GM21381 (cell line): ENCODE measurements at regions not wholly inside any gene's neighbourhood (a gene's known extent, or its start where the extent isn't known, plus 50 kb on each side); places are given as distances from the start of the nearest gene placed in this dataset.
"Not testable (repeated sequence)": the region's sequence is repeated elsewhere in the genome, so short reads cannot be mapped to it uniquely, and the experiment has no call there.

Experiments
- ATAC-seq: cut with Tn5 transposase; IDR thresholded peaks from one replicate; pipeline ENCODE4 v1.9.1; 2021; ENCODE audit warnings: mild to moderate bottlenecking, moderate library complexity; ENCODE audit not compliant: unreplicated experiment

DNA sequence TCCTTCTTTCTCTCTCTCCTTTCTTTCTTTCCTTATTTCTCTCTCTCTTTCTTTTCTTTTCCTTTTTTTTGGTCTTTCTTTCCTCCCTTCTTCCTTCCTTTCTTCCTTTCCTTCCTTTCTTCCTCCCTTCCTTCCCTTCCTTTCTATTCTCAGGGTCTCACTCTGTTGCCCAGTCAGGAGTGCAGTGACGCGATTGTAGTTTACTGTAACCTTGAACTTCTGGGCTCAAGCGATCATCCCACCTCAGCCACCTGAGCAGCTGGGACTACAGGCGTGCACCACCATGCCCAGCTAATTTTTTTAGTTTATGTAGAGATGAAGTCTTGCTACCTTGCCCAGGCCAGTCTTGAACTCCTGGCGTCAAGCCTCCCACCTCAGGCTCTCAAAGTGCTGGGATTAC lies 83.8 kb upstream of the PPM1B start:
- ATAC-seq = no peak

DNA sequence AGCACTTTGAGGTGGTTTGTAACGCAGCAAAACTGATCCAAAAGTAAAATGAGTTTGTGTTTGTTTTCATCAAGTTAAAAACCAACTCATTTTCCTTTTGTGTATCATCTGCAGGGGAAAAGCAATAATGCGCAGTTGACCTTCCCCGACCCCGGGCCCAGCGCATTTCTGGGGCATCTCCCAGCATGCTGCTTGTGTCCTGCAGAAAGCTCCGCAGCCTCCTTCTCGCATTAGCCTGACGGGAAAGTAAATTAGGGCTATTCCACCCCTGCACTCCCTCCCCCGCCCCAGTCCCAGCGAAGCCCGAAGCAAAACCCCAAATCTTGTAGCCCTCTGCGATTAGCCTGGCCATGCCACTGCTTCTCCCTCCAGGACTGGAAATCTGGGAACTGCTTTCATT lies 82.0 kb upstream of the PPM1B start:
- no peak for ATAC-seq

DNA sequence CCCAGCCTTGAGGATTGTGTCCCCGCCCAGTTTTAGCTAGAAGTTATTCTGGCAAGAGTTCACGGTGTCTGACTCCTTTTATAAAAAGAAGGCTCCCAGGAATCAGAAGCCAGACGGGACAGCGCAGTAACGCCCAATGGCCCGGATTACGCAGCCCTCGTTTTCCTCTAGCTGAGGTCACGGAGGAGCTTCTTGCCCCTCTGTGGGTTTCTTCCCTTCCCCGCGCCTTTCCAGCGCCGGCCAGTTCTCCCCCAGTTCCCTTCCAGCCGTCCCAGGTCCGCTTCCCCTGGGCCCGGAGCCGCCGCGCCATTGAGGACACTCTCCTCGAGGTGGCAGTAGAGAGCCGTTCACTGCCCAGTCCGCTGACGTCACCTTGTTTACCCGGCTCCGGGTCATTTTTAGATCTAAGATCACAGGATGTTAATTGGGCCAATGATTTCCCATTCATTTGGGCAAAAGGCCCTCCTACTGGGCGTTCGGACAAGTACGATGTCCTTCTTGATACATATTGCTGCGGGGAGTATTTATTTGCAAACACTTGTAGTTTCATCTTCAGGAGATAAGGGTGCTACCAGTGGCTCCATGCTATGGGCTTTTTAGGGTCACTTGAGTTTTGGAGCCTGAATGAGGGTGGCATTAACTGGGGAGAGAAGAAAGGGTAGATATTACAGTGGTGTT lies 81.5 kb upstream of the PPM1B start:
- peak; percentile 71 for ATAC-seq

DNA sequence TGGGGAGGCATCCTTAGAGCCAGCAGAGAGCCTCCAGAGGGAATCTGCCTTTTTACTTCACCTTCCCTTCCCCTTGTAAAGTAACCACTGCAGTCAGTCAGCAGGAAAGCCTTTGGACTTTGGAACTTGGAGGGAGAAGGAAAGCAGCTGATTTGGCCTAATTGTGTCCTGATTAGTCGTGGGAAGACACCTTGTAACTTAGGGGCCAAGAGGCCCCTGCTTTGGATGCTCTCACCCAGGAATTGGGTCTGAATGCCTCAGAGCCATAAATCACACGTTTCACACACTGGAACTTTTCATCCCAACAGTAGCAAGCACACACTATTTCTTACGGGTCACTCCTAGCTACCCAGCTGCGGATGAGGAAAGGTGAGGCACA lies 81.0 kb upstream of the PPM1B start:
- no peak for ATAC-seq

DNA sequence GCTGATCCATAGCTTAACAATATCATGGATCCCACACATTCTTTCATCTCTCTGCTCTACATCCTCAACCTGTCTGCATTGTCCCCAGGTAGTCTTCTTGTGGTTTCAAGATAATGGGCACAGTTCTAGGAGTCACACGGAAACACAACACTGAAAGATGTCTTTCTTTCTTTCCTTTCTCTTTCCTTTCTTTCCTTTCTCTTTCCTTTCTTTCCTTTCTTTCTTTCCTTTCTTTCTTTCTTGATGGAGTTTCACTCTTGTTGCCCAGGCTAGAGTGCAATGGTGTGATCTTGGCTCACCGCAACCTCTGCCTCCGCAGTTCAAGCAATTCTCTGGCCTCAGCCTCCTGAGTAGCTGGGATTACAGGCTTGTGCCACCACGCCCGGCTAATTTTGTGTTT lies 76.2 kb upstream of the PPM1B start:
- ATAC-seq = not testable (repeated sequence)

DNA sequence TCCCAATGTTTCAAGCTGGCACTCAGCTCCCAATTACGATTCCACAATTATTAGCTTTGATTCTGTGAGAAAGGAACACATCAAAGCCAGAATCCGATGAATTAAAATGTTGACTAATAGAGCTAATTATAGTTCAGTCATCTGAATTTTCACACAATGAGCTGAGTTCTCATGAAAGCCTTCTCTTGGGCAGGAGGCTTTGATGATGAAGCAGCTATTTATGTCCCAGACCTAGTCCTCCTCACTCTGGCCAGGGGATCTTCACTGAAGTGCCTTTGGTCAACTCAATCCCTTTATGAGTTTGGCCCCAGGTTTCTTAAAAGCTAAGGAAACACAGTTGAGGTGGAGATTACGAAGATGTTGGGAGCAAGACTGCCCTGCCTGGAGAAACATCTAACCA lies 74.7 kb upstream of the PPM1B start:
- ATAC-seq = no peak

DNA sequence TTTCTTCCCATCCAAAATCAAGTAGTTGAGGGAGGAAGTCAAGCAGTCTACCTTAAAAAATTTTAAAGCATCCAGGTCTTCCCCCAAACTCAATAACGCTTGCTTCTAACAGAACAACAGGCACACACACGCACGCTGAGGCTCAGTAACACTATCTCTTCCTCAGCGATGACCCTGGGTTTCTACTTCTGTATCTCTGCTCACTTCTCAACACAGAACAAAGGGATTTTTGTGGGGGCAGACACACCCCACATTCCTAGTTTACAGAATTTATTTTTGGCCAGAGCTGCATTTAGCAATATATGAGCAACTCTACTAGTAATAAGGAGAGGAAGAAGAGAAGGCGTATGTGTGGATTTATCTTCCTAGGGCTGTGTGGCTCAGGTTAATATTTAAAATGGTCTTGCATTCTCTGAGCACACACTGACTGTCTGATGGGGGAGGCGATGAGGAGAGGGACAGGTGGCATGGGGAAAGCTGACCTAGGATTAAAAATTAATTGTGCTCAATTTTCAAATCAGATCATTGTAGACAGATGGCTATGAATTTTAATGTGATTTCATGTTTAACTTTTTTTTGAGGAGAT lies 71.3 kb upstream of the PPM1B start:
- no peak for ATAC-seq

DNA sequence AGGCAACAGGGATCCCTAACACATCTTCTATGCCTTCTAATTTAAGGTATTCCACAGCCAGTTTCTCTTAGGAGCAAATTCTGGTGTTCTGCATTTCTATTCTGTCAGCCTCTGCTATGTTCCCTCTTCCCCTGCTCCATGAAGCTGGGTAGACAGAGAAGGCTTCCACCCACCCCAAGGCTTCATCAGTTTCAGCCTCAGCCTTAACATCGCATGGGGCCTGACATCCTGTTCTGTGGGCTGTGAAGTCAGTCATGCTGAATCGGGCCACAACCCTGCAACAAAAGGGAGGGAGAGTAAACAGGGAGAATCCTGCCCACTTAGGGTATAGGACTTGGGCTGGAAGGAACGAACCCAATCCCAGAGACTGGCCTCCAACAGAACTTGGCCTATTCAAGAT lies 70.6 kb upstream of the PPM1B start:
- no peak for ATAC-seq

DNA sequence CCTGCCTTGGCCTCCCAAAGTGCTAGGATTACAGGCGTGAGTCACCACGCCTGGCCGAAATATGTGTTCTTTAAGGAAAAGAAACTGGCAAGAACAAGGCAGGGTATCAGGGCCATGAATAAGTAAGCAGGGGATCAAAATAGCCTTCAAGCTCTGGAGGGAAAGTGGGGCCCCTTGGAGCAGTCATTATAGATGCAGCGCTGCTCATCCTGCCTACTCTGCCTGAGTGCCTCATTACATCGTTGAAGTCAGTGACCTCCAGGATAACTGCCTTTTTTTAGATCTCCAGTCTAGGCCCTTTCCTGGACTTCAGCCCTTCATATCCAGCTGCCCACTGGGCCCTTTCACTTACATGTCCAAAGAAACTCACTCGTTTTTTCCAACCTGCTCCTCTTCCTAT lies 69.8 kb upstream of the PPM1B start:
- ATAC-seq = no peak

DNA sequence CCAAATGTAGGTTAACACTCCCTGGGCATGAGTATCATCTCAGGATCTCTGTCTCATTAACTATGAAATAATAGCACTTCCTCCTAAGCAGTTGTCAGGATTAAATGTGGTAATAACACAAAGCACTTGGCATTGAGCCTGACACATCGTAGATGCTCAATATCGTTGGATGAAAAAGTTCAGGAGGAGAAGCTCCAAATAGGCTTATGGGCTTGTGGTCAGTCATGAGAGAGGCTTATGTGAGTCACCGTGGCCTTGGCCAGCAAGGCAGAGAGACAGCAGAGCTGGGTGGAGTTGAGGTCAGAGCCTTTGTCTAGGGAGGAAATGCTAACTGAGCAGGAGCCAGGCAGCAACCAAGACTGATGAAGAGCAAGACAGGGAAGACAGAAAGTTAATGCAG lies 68.3 kb upstream of the PPM1B start:
- peak; percentile 53 for ATAC-seq

DNA sequence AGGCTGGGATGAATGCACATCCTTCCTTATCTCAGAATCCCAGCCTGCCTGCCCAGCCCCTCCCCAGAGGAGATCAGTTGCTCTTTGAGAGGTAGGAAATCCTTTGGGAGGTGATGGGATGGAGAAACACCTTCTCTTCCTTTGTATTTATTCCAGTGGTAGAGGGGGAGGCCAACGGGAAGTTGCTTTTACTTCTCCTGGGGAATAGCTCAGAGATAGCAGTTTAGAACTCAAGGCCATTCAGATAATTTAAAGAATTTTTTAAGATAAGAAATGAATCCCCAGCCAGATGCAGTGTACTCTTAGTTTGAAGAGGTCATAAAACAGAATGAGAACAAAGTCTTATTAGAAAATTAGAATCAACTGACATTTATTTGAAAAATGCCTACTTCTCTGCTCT lies 67.4 kb upstream of the PPM1B start:
- no peak for ATAC-seq

DNA sequence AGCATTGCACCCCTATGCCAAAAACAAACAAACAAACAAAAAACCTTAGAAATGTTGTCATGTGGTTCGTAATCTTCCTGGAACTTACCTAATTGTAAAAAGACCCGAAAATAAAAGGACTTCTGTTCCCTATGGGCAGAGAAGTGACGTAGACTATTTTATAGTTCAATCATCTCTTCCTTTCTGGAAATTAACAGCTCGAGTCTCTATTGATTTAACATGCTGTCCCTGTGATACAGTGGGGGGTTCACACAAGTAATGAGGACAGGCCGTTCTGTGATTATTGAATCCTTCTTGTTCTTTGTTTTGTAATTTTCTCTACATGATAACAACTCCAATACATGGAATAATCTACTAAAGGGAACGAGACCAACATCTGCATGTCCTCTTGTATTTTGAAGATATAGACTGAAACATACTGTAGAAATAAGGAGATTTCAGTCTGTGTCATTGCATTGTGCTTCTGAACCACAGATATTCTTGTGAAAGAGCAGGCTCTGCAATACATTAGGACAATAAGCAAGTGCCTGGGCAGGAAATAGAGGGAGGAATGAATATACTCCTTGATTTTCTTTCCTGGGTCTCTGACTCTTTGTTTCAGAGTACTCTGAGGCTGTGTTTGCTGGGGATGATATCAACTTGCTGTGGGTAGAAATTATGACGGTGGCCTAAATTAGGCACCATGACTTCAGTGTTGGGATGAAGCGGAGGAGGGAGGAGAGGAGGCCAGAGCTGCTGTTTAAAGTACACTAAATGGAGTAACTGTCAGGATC lies 65.7 kb upstream of the PPM1B start:
- no peak for ATAC-seq

DNA sequence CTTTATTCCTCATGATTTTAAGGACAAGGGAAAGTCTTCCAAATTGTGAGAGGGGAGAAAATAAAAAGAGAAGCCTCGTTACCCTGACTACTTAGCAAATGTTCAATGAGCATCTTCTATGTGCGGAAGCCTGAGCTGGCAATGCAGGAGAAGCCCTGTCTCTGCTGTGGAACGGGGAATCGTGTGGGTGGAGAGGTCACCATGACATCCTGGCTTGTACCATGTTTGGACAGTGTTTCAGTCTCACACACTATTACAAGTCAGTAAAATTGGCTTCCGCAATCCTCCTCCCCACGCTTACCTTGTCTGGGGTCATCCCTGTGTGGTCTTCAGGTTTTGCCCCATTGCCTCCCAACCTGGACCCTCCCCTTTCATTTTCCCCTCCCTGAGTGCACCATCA lies 65.0 kb upstream of the PPM1B start:
- no peak for ATAC-seq

DNA sequence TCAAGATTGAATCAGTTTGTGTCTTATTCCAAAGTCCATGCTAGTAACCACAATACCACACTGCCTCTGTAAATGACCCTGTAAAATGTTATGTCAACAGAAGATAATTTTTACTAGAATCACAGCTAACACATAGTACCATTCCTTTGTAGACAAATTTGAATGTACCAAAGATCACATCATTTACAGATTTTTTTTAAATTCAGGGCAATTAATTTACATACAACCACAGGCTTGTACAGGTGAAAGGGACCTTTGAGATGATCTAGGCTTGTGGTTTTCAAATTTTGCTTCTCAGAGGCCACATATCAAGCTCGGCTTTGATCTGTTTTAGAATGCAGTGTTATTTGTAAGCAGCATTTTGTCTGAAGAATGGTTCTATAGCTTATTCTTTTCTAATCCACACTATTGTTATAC lies 63.8 kb upstream of the PPM1B start:
- no peak for ATAC-seq

DNA sequence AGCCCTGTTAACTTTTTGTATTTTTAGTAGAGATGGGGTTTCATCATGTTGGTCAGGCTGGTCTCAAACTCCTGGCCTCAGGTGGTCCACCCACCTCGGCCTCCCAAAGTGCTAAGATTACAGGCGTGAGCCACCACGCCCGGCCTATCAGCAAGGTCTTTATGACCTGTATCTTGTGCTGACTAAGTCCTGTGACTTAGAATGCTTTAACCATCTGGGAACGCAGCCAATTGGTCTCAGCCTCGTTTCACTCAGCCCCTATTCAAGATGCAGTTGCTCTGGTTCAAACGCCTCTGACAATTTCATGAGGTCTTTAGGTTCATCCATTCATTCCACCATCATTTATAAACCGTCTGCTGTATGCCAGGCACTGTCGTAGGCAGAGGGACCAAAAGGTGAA lies 62.2 kb upstream of the PPM1B start:
- ATAC-seq = not testable (repeated sequence)

DNA sequence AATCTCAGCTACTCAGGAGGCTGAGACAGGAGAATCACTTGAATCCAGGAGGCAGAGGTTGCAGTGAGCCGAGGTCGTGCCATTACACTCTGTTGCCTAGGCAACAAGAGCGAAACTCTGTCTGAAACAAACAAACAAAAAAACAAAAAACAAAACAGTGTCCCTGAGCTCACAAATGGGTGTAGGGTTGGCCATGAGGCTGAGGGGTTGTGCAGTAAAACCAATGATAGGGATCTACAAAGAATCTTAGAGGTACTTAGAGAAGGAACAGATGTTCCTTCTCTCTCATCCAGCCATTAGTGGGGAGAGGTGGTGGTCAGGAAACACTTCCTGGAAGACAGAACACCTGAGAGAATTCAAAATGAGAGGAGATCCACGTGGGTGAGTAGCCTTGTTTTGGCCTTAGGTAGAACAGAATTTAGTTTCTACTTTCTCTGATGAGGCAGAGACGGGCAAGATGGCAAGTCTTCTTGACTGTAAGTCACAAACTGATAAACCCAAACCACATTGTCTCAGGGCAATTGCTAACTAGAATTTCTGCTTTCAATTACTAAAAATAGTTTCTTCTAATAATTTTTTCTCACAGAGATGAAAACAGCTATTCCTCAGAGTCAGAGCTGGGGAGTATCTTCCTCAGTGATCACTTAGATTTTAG lies 61.5 kb upstream of the PPM1B start:
- peak; percentile 85 for ATAC-seq

DNA sequence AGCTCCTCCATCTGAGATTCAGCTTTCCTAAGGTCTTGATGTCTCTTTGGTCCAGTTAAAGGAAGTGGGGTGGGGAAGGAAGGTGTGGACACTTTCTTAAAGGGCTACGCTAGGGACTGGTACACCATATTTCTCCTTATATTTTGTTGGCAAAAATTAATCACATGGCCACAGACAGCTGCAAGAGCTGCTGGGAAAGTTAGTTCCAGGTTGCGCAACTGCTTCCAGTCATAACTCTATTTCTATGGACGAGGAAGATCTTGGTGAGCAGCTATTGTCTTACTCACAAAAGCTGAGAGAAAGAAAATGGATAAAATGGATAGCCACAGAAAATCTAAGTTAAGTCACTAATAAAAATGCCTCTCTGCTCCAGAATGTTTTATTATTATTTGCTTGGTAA lies 60.7 kb upstream of the PPM1B start:
- no peak for ATAC-seq

DNA sequence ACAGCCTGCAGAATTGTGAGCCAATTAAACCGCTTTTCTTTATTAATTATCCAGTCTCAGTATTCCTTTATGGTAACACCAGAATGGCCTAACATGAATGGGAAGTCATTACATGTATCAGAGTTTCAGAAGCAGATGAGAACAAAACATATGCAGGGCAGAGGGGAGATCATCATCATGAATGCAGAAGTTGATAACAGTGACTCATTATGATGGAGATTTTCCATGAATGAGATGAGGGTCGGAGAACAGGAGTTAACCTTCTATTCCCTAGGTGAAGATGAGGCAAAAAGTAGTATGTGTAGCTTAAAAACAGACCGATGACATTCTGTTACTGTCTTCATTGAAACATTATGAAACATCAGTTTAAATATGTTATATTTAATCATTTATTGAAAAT lies 59.5 kb upstream of the PPM1B start:
- ATAC-seq = no peak

DNA sequence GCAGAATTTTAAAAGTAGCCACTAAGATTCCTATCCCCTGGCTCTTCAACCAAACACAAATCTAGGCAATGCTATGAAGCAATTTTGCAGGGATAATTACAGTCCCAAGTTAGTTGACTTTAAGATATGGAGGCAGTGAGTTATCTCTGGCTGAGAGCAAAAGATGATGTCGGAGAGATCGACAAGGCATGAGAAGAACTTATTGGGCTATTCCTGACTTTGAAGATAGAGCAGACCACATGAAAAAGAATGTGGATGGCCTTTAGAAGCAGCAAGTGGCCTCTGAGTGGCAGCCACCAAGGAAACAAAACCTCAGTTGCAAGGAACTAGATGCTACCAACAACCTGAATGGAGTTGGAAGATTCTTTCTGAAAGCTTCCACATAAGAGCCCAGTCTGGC lies 58.2 kb upstream of the PPM1B start:
- ATAC-seq = no peak

DNA sequence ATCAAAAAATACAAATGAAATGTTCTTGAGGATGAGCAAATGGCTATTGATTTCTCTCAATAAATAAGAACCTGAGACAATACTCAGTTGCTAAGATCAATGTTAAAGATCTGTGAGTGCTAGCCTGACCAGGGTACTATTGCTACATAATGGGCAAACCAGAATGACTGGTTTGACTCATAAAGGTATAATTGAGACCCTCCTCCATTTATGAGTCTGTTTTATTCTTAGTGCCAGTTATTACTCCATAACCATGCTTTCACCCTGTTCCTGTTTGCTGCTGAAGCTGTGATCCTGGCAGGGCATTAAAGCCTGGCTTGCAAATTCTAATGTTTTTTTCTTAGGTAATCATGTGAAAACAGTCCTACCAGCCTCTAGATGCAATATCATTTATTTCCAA lies 56.6 kb upstream of the PPM1B start:
- no peak for ATAC-seq

DNA sequence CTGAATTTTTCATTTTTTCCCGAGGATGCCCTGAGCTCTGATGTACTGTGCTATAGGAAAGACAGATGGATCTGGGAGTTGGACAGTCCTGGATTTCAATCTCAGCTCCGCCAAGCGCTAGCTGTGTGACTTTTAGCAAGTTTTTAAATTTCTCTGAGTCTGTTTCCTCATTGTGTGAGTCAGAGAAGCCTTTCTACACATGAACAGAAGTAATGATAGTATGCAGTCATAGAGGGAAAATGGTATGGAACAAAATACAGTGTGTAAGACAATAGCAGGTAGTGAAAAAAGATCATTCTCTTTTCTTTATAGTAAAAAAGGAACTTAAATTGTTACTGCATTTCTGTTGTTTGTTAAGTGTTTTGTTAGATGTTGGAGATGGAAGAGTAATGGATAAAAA lies 52.4 kb upstream of the PPM1B start:
- ATAC-seq = no peak

DNA sequence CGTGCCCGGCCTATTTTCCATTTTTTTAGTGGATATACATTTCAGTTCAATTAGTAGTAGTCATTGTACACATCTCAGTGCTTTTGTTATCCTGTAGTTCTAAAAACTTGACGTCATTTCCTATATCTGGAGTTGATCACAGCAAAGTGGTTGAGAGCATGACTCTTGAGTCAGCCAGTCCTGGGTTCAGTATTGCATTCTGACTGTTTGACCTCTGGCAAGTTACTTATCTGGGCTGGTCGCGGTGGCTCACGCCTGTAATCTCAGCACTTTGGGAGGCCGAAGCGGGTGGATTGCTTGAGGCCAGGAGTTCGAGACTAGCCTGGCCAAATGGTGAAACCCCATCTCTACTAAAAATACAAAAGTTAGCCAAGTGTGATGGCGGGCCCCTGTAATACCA lies 50.4 kb upstream of the PPM1B start:
- no peak for ATAC-seq
